ENCODE measurements at regions not wholly inside any gene's neighbourhood (a gene's known extent, or its start where the extent isn't known, plus 50 kb on each side); places are given as distances from the start of the nearest gene placed in this dataset.

GRCh38 chr4:81814987-81815541 lies 343.4 kb upstream of the RASGEF1B start:
- TF ChIP-seq CTCF (IDR thresholded peaks at IDR 0.05; ENCODE audit: control extremely low read depth, extremely low read depth): no peak
- Histone ChIP-seq H3K4me1 (ENCODE audit: control insufficient read depth in 5 of 5, insufficient read depth in 5 of 5, low read length in 5 of 5) (peaks cover 0 to 10% (median 0%) of the 10 kb centered on the region in 5 donors), H3K27me3 (ENCODE audit: control insufficient read depth in 3 of 3, insufficient read depth in 3 of 3, low read length in 2 of 3) (no peaks in the 10 kb centered on the region), H3K36me3 (ENCODE audit: control insufficient read depth in 4 of 4, insufficient read depth in 4 of 4, low read length in 4 of 4) (no peaks in the 10 kb centered on the region), H3K4me3 (no peak overlapping the region), H3K9ac (ENCODE audit: insufficient read depth in 1 of 2, low read length in 2 of 2) (no peak overlapping the region), H3K9me3 (ENCODE audit: control insufficient read depth in 4 of 4, insufficient read depth in 3 of 4, low read length in 3 of 4) (no peaks in the 10 kb centered on the region), H3K27ac (ENCODE audit: low read depth in 1 of 2, low read length in 1 of 2) (peak overlapping the region in 1 of 2 donors; percentile 67)
- ATAC-seq (ENCODE audit: insufficient read depth, low FRiP score) (peak; percentile 75), DNase-seq (peak; percentile 56 to 92 (median 88))
- WGBS, 2 donors: 36 to 55% methylated on average over 3 of the region's 3 CpGs

- no peak overlapping the region for H3K27ac ChIP-seq (ENCODE audit: low read depth in 1 of 2, low read length in 1 of 2)
- H3K9me3 ChIP-seq (ENCODE audit: control insufficient read depth in 4 of 4, insufficient read depth in 3 of 4, low read length in 3 of 4): no peaks in the 10 kb centered on the region
- no peak for DNase-seq
- TF ChIP-seq CTCF (IDR thresholded peaks at IDR 0.05; ENCODE audit: control extremely low read depth, extremely low read depth): no peak
- no peak for ATAC-seq (ENCODE audit: insufficient read depth, low FRiP score)
- no peak overlapping the region for H3K4me3 ChIP-seq
- H3K27me3 ChIP-seq (ENCODE audit: control insufficient read depth in 3 of 3, insufficient read depth in 3 of 3, low read length in 2 of 3): no peaks in the 10 kb centered on the region
- WGBS, 2 donors: 91 to 93% methylated on average over 5 of the region's 5 CpGs
- H3K9ac ChIP-seq (ENCODE audit: insufficient read depth in 1 of 2, low read length in 2 of 2): no peak overlapping the region
- H3K4me1 ChIP-seq (ENCODE audit: control insufficient read depth in 5 of 5, insufficient read depth in 5 of 5, low read length in 5 of 5): peaks cover 0 to 12% (median 0%) of the 10 kb centered on the region in 5 donors
- no peaks in the 10 kb centered on the region for H3K36me3 ChIP-seq (ENCODE audit: control insufficient read depth in 4 of 4, insufficient read depth in 4 of 4, low read length in 4 of 4)
Measured at GRCh38 chr4:81811562-81812293, 340.0 kb upstream of the RASGEF1B start.

DNA sequence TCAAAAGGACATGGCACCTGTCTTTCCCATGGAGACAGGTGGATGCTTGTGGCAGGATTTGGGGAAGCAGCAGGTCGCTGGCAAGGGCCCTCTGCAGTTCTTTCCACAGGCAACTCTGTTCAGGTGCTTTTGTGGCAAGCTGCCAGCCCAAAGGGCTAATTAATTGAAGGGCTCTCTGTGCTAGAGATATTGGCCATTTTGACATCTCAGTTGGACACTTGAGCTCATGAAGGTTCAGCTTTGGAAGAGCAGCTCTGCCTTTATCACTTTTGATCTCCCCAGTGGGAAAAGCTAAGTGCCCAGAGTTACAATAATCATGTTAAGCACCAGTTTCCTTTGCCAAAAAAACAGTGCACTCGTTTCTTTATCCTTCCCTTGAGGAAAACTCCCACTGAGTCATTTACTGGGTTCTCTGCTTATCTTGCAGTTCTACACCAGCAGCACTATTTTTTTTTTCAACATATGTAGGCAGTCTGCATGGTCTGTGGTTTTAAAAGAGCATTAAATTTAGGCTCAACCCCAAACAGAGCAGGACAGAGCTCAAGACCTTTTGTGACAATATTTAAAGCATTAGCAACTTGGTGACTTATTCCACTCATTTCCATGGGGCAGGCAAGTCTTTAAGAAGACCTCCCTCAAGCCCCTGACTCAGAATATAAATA lies 336.4 kb upstream of the RASGEF1B start:
- DNase-seq: no peak
- WGBS, 2 donors: 37 to 38% methylated on average over 2 of the region's 2 CpGs

More for the DNA sequence above, 336.4 kb upstream of the RASGEF1B start:
- peaks cover 0 to 7% (median 0%) of the 10 kb centered on the region in 5 donors for H3K4me1 ChIP-seq (ENCODE audit: control insufficient read depth in 5 of 5, insufficient read depth in 5 of 5, low read length in 5 of 5)
- no peak for TF ChIP-seq CTCF (IDR thresholded peaks at IDR 0.05; ENCODE audit: control extremely low read depth, extremely low read depth)
- no peak for ATAC-seq (ENCODE audit: insufficient read depth, low FRiP score)
- no peaks in the 10 kb centered on the region for H3K36me3 ChIP-seq (ENCODE audit: control insufficient read depth in 4 of 4, insufficient read depth in 4 of 4, low read length in 4 of 4)
- no peaks in the 10 kb centered on the region for H3K27me3 ChIP-seq (ENCODE audit: control insufficient read depth in 3 of 3, insufficient read depth in 3 of 3, low read length in 2 of 3)
- no peak overlapping the region for H3K9ac ChIP-seq (ENCODE audit: insufficient read depth in 1 of 2, low read length in 2 of 2)
- H3K4me3 ChIP-seq: no peak overlapping the region
- no peaks in the 10 kb centered on the region for H3K9me3 ChIP-seq (ENCODE audit: control insufficient read depth in 4 of 4, insufficient read depth in 3 of 4, low read length in 3 of 4)
- no peak overlapping the region for H3K27ac ChIP-seq (ENCODE audit: low read depth in 1 of 2, low read length in 1 of 2)
